AG04450 (cell line): ENCODE measurements at regions not wholly inside any gene's neighbourhood (a gene's known extent, or its start where the extent isn't known, plus 50 kb on each side); places are given as distances from the start of the nearest gene placed in this dataset.

Experiments
- CTCF ChIA-PET: fragments of 300-600, 350-600 bp; formaldehyde crosslinking; extraction: SDS; loops from one replicate; lab custom pipeline; 2022; ENCODE audit warnings: antibody characterized with exemption, inconsistent platforms; lab: Charles Lee
- POLR2A ChIA-PET: fragments of 350-600 bp; formaldehyde crosslinking; extraction: SDS; loops from one replicate; lab custom pipeline; 2021; ENCODE audit warnings: antibody characterized with exemption, inconsistent platforms; lab: Yijun Ruan, JAX
- DNase-seq: peaks from one replicate; pipeline ENCODE4 v3.0.0-alpha.2; 2011; ENCODE audit warnings: low read depth, low spot score
- H3K27ac ChIP-seq: one replicate; pipeline ENCODE4 v1.5.1; 2012; ENCODE audit warnings: low read depth, low read length, control low read depth
- H3K27me3 ChIP-seq: one replicate; pipeline ENCODE4 v1.6.0; 2012; ENCODE audit warnings: low read length; ENCODE audit not compliant: control insufficient read depth, insufficient read depth
- H3K4me3 ChIP-seq: 2 replicates; pipeline ENCODE4 v1.5.1; 2011; ENCODE audit warnings: mild to moderate bottlenecking, low read depth, low read length, control low read depth
- H3K9me3 ChIP-seq: 2 replicates; pipeline ENCODE4 v1.5.1; 2012; ENCODE audit warnings: low read length; ENCODE audit not compliant: control insufficient read depth, insufficient read depth
- CTCF ChIP-seq: IDR thresholded peaks from 2 replicates; pipeline ENCODE4 v1.5.1; 2011; ENCODE audit warnings: low read depth, low read length, control low read depth, inconsistent platforms

- POLR2A ChIA-PET: no interaction called here
- CTCF ChIA-PET: no interaction called here
- DNase-seq: no peak
- no peak overlapping the region for H3K27ac ChIP-seq
- no peaks in the 10 kb centered on the region for H3K27me3 ChIP-seq
- no peak for TF ChIP-seq CTCF
- H3K9me3 ChIP-seq: no peaks in the 10 kb centered on the region
- no peak overlapping the region for H3K4me3 ChIP-seq
These were observed 267.7 kb downstream of the FAM76B start for GRCh38 chr11:95521862-95522261.

- H3K27ac ChIP-seq: no peak overlapping the region
- no peaks in the 10 kb centered on the region for H3K27me3 ChIP-seq
- H3K9me3 ChIP-seq: no peaks in the 10 kb centered on the region
- POLR2A ChIA-PET: no interaction called here
- no peak for TF ChIP-seq CTCF
- H3K4me3 ChIP-seq: no peak overlapping the region
- CTCF ChIA-PET: interaction anchor here (0.7 kb wide), 1 partner anchor 43 kb away, joined by 3 read pairs; no protein-coding TSS in a partner anchor
- no peak for DNase-seq
These were observed 268.4 kb downstream of the FAM76B start for GRCh38 chr11:95521133-95521542.

GRCh38 chr11:95520369-95521132, 269.0 kb downstream of the FAM76B start:
- no peaks in the 10 kb centered on the region for H3K27me3 ChIP-seq
- no peaks in the 10 kb centered on the region for H3K9me3 ChIP-seq
- no peak for DNase-seq
- ChIA-PET POLR2A (no interaction called here), CTCF (interaction anchor here (0.7 kb wide), 1 partner anchor 43 kb away, joined by 3 read pairs; no protein-coding TSS in a partner anchor)
- TF ChIP-seq CTCF: no peak
- no peak overlapping the region for H3K4me3 ChIP-seq
- H3K27ac ChIP-seq: no peak overlapping the region

- H3K9me3 ChIP-seq: no peaks in the 10 kb centered on the region
- H3K27me3 ChIP-seq: no peaks in the 10 kb centered on the region
- DNase-seq: no peak
- no peak overlapping the region for H3K4me3 ChIP-seq
- CTCF ChIA-PET: no interaction called here
- H3K27ac ChIP-seq: no peak overlapping the region
- POLR2A ChIA-PET: no interaction called here
- TF ChIP-seq CTCF: no peak
These were observed 269.7 kb downstream of the FAM76B start for GRCh38 chr11:95519912-95520311.

- ChIA-PET POLR2A (no interaction called here), CTCF (interaction anchor here (1.6 kb wide), 1 partner anchor 187 kb away, joined by 6 read pairs; no protein-coding TSS in a partner anchor)
- Histone ChIP-seq H3K27ac (no peak overlapping the region), H3K4me3 (no peak overlapping the region), H3K27me3 (no peaks in the 10 kb centered on the region), H3K9me3 (no peaks in the 10 kb centered on the region)
- no peak for TF ChIP-seq CTCF
- no peak for DNase-seq
These were observed 272.1 kb downstream of the FAM76B start for GRCh38 chr11:95517453-95517852.
